H1 (cell line): ENCODE measurements at regions not wholly inside any gene's neighbourhood (a gene's known extent, or its start where the extent isn't known, plus 50 kb on each side); places are given as distances from the start of the nearest gene placed in this dataset.

ENCODE experiments used
- CTCF ChIA-PET: fragments of 300-600 bp; sonication (Branson Sonifier 250); formaldehyde crosslinking; loops from one replicate; lab custom pipeline; 2021; ENCODE audit not compliant: partially characterized antibody; lab: Charles Lee
- POLR2A ChIA-PET: fragments of 300-600 bp; sonication (Branson Sonifier 250); formaldehyde crosslinking; loops from one replicate; lab custom pipeline; 2021; ENCODE audit warnings: inconsistent platforms; ENCODE audit not compliant: partially characterized antibody; lab: Charles Lee
- DNase-seq, 2 experiments: peaks; one replicate each; pipeline versions ENCODE4 v3.0.0 to v3.0.0-alpha.2; 2010 to 2022; ENCODE audit warnings: low spot score in 2 of 2, low read depth in 1 of 2, mixed read lengths in 1 of 2
- FAIRE-seq: peaks from 2 replicates; lab custom pipeline; 2011; peaks lifted over from hg19 to GRCh38; lab: Jason Lieb, UNC
- H2AFZ ChIP-seq: 2 replicates; pipeline ENCODE4 v1.8.1; 2012; ENCODE audit warnings: low read length, inconsistent platforms
- H2AK5ac ChIP-seq: 2 replicates; pipeline ENCODE4 v1.6.1; 2013; ENCODE audit warnings: low read depth, low read length
- H2BK120ac ChIP-seq: replicated peaks from 2 replicates; pipeline ENCODE3; 2013; ENCODE audit warnings: low read depth, low read length, inconsistent platforms
- H2BK12ac ChIP-seq: 2 replicates; pipeline ENCODE4 v1.6.1; 2013; ENCODE audit warnings: low read depth, low read length
- H2BK15ac ChIP-seq: 2 replicates; pipeline ENCODE4 v1.6.1; 2013; ENCODE audit warnings: low read length
- H2BK20ac ChIP-seq: 2 replicates; pipeline ENCODE4 v1.6.1; 2013; ENCODE audit warnings: low read length
- H2BK5ac ChIP-seq: 2 replicates; pipeline ENCODE4 v1.6.1; 2013; ENCODE audit warnings: low read depth, low read length
- H3K14ac ChIP-seq: 2 replicates; pipeline ENCODE4 v1.6.1; 2013; ENCODE audit warnings: inconsistent platforms; ENCODE audit not compliant: insufficient read length
- H3K18ac ChIP-seq: 2 replicates; pipeline ENCODE4 v1.6.1; 2013; ENCODE audit warnings: low read length; ENCODE audit errors: extremely low read depth
- H3K23ac ChIP-seq: 2 replicates; pipeline ENCODE4 v1.6.1; 2013; ENCODE audit warnings: inconsistent platforms; ENCODE audit not compliant: insufficient read length
- H3K23me2 ChIP-seq: 2 replicates; pipeline ENCODE4 v1.6.1; 2013; ENCODE audit warnings: low read depth, low read length
- H3K27ac ChIP-seq: 2 replicates; pipeline ENCODE4 v1.6.1; 2011; ENCODE audit warnings: low read depth, low read length, inconsistent platforms
- H3K27me3 ChIP-seq, 4 experiments: replicated peaks in 1 of 4; 1 replicate in 1 of 4; 2 replicates in 3 of 4; pipeline versions ENCODE4 v1.6.1 to v1.8.1; 2011 to 2013; ENCODE audit warnings: low read length in 3 of 4, mild to moderate bottlenecking in 3 of 4, inconsistent platforms in 2 of 4, mixed read lengths in 2 of 4, moderate library complexity in 1 of 4; ENCODE audit not compliant: control insufficient read depth in 3 of 4, insufficient read depth in 3 of 4; ENCODE audit errors: extremely low read depth in 1 of 4
- H3K36me3 ChIP-seq, 4 experiments: 2 replicates each; pipeline versions ENCODE4 v1.6.1 to v1.8.1; 2011 to 2013; ENCODE audit warnings: mild to moderate bottlenecking in 4 of 4, low read length in 3 of 4, moderate library complexity in 2 of 4, control low read depth in 1 of 4, inconsistent platforms in 1 of 4; ENCODE audit not compliant: insufficient read depth in 4 of 4, control insufficient read depth in 2 of 4
- H3K4ac ChIP-seq: replicated peaks from 2 replicates; pipeline ENCODE3; 2013; ENCODE audit warnings: low read length, low read depth, mixed read lengths, inconsistent platforms; ENCODE audit not compliant: insufficient read length
- H3K4me1 ChIP-seq, 4 experiments: replicated peaks in 1 of 4; 1 replicate in 1 of 4; 2 replicates in 3 of 4; pipeline versions ENCODE4 v1.6.1 to v1.8.1; 2011 to 2013; ENCODE audit warnings: low read length in 3 of 4, inconsistent platforms in 2 of 4, mixed read lengths in 1 of 4; ENCODE audit not compliant: insufficient read depth in 4 of 4, control insufficient read depth in 3 of 4
- H3K4me2 ChIP-seq, 2 experiments: 2 replicates each; pipeline versions ENCODE4 v1.6.1 to v1.8.1; 2011 to 2013; ENCODE audit warnings: low read depth in 2 of 2, low read length in 2 of 2, control low read depth in 1 of 2, inconsistent platforms in 1 of 2, mild to moderate bottlenecking in 1 of 2; ENCODE audit not compliant: insufficient read depth in 1 of 2
- H3K4me3 ChIP-seq, 4 experiments: fragments of 200-600, 300-600 bp in 1 of 4; sonication (generic), shearing (Covaris generic), sonication (Bioruptor Twin) in 1 of 4; 2 replicates each; pipeline versions ENCODE4 v1.5.1 to v1.8.1; 2011 to 2016; ENCODE audit warnings: low read length in 4 of 4, low read depth in 3 of 4, control low read depth in 2 of 4, inconsistent platforms in 2 of 4, mild to moderate bottlenecking in 2 of 4, mixed read lengths in 1 of 4, moderate library complexity in 1 of 4; ENCODE audit not compliant: insufficient read depth in 2 of 4; ENCODE audit errors: extremely low read depth in 1 of 4
- H3K56ac ChIP-seq: replicated peaks from 2 replicates; pipeline ENCODE3; 2013; ENCODE audit warnings: low read depth, mild to moderate bottlenecking, mixed read lengths, low read length, inconsistent platforms; ENCODE audit not compliant: insufficient read length
- H3K79me1 ChIP-seq: 2 replicates; pipeline ENCODE4 v1.6.1; 2013; ENCODE audit warnings: low read depth, low read length, control low read depth
- H3K79me2 ChIP-seq, 2 experiments: 2 replicates each; pipeline versions ENCODE4 v1.6.1 to v1.8.1; 2012 to 2013; ENCODE audit warnings: low read length in 2 of 2, mild to moderate bottlenecking in 2 of 2, inconsistent platforms in 1 of 2; ENCODE audit not compliant: insufficient read depth in 2 of 2, control insufficient read depth in 1 of 2
- H3K9ac ChIP-seq, 4 experiments: replicated peaks in 1 of 4; 1 replicate in 1 of 4; 2 replicates in 3 of 4; pipeline versions ENCODE4 v1.6.1 to v1.8.1; 2011 to 2013; ENCODE audit warnings: low read depth in 3 of 4, low read length in 3 of 4, control low read depth in 2 of 4, mild to moderate bottlenecking in 2 of 4, moderate library complexity in 2 of 4, inconsistent platforms in 1 of 4; ENCODE audit errors: extremely low read depth in 1 of 4
- H3K9me3 ChIP-seq, 2 experiments: 2 replicates each; pipeline versions ENCODE4 v1.6.1 to v1.8.1; 2012 to 2013; ENCODE audit warnings: mild to moderate bottlenecking in 2 of 2, moderate library complexity in 2 of 2, control low read depth in 1 of 2, inconsistent platforms in 1 of 2, low read depth in 1 of 2, low read length in 1 of 2, mixed read lengths in 1 of 2; ENCODE audit not compliant: insufficient read depth in 2 of 2
- H4K20me1 ChIP-seq, 2 experiments: replicated peaks in 1 of 2; 2 replicates each; pipeline versions ENCODE3 to v1.8.1; 2011 to 2013; ENCODE audit warnings: inconsistent platforms in 2 of 2, low read length in 2 of 2, mild to moderate bottlenecking in 1 of 2; ENCODE audit not compliant: insufficient read depth in 2 of 2, control insufficient read depth in 1 of 2
- H4K5ac ChIP-seq: 2 replicates; pipeline ENCODE4 v1.6.1; 2013; ENCODE audit warnings: low read length, low read depth, mixed read lengths, inconsistent platforms; ENCODE audit not compliant: insufficient read length
- H4K8ac ChIP-seq: 2 replicates; pipeline ENCODE4 v1.8.0; 2013; ENCODE audit warnings: mild to moderate bottlenecking, moderate library complexity, low read length, inconsistent platforms; ENCODE audit not compliant: insufficient read depth; ENCODE audit errors: extremely low read depth
- H4K91ac ChIP-seq: replicated peaks from 2 replicates; pipeline ENCODE3; 2013; ENCODE audit warnings: low read length, mixed read lengths, inconsistent platforms; ENCODE audit not compliant: insufficient read length
- BACH1 ChIP-seq: IDR thresholded peaks from 2 replicates; pipeline ENCODE4 v1.6.1; 2012; ENCODE audit warnings: low read length, improper control_type of control experiment
- CHD2 ChIP-seq: IDR thresholded peaks from 2 replicates; pipeline ENCODE4 v1.6.1; 2012; ENCODE audit warnings: low read length, improper control_type of control experiment
- EZH2 ChIP-seq: fragments of 200-600 bp; sonication (generic); IDR thresholded peaks from 2 replicates; pipeline ENCODE4 v1.7.1; 2012; ENCODE audit warnings: low read depth, mild to moderate bottlenecking, moderate library complexity, low read length, inconsistent platforms; ENCODE audit not compliant: severe bottlenecking
- FOSL1 ChIP-seq: IDR thresholded peaks from 2 replicates; pipeline ENCODE4 v1.6.1; 2011; ENCODE audit warnings: mild to moderate bottlenecking, low read depth, low read length, moderate library complexity; ENCODE audit not compliant: insufficient read depth
- KDM1A ChIP-seq: fragments of 200-600, 300-600 bp; sonication (generic); IDR thresholded peaks from 2 replicates; pipeline ENCODE4 v1.7.1; 2016; ENCODE audit warnings: mild to moderate bottlenecking, low read length, borderline replicate concordance
- POLR2A ChIP-seq, 2 experiments: IDR thresholded peaks; 1 replicate in 1 of 2; 2 replicates in 1 of 2; pipeline ENCODE4 v1.6.1; 2011; ENCODE audit warnings: low read depth in 2 of 2, low read length in 2 of 2, mild to moderate bottlenecking in 2 of 2; ENCODE audit errors: control extremely low read depth in 1 of 2
- RNF2 ChIP-seq: fragments of 200-900, 300-1000 bp; sonication (generic); IDR thresholded peaks from 2 replicates; pipeline ENCODE4 v1.7.1; 2016; ENCODE audit warnings: borderline replicate concordance, low read depth, mild to moderate bottlenecking, antibody characterized with exemption, low read length; ENCODE audit not compliant: poor library complexity, severe bottlenecking; ENCODE audit errors: missing control alignments
- SAP30 ChIP-seq: fragments of 300-600 bp; sonication (generic); IDR thresholded peaks from 2 replicates; pipeline ENCODE4 v1.7.1; 2012; ENCODE audit warnings: low read length, moderate library complexity, mild to moderate bottlenecking, inconsistent platforms; ENCODE audit not compliant: insufficient read depth, insufficient replicate concordance
- SIN3A ChIP-seq, 2 experiments: IDR thresholded peaks in 1 of 2; conservative IDR thresholded peaks in 1 of 2; 2 replicates each; pipeline ENCODE4 v1.6.1; 2011 to 2012; ENCODE audit warnings: low read length in 2 of 2, improper control_type of control experiment in 1 of 2, low read depth in 1 of 2, mild to moderate bottlenecking in 1 of 2
- SUZ12 ChIP-seq: fragments of 200-600 bp; sonication (generic); IDR thresholded peaks from 2 replicates; pipeline ENCODE4 v1.6.1; 2012; ENCODE audit warnings: mild to moderate bottlenecking, inconsistent platforms, low read length, moderate library complexity, mixed read lengths
- YY1 ChIP-seq: IDR thresholded peaks from 2 replicates; pipeline ENCODE4 v1.6.1; 2011; ENCODE audit warnings: low read depth, mild to moderate bottlenecking, low read length
- WGBS, 2 experiments: shearing (Covaris generic) in 1 of 2; methylation state at CpG; one replicate each; pipeline versions ENCODE4 v1.1.6 to v1.1.7; 2013 to 2015; ENCODE audit warnings: low lambda C conversion rate in 2 of 2, mixed read lengths in 2 of 2, inconsistent platforms in 1 of 2, low coverage in 1 of 2, missing lambda C conversion rate in 1 of 2; ENCODE audit not compliant: insufficient replicate concordance in 2 of 2, insufficient coverage in 1 of 2, insufficient read length in 1 of 2; ENCODE audit errors: extremely low coverage in 1 of 2, missing lambda C conversion rate in 1 of 2; 5-methylcytosine and 5-hydroxymethylcytosine counted together
- TF ChIP-seq, protein P1 (sequence below): IDR thresholded peaks from 2 replicates; pipeline ENCODE4 v1.6.1; 2012; ENCODE audit warnings: inconsistent platforms

DNA sequence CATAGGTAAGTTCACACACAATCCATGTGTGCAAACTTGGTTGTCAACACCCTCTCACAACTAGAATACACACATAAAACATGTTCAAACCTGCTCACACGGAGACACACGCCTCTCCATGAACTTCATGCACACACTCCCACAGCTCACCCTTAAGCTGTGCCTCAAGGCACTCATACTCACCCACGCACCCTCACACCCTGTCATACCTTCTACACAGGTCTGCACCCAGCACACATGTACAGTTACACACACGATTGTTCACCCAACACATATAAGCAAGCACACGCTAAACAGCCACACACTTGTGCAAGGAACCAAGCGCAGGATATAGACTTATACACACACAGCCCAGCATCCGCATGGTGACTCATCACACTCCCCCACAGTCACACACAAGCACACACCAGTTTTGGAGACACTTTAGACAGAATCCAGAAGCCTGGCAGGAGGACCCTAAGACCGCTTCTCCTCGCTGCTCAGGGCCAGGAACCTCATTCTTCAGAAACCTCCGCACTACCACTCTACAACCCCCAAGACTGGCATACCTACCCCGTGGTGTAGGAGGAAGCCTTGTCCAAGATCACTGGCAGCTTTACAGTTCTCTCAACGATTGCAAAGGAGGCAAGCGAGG, 58.7 kb upstream of the ZC3H12A start:
- CTCF ChIA-PET, result interaction anchor here (0.6 to 1.5 kb wide), 4 partner anchors 12 to 766 kb away, joined by 3 read pairs; no protein-coding TSS in a partner anchor
- TF ChIP-seq KDM1A (no peak), SUZ12 (no peak), EZH2 (no peak), CHD2 (no peak), RNF2 (no peak), YY1 (no peak), POLR2A (IDR thresholded peaks at IDR 0.05; ENCODE audit: control extremely low read depth in 1 of 2, low read depth in 2 of 2, low read length in 2 of 2) (no peak), FOSL1 (no peak), SIN3A (conservative IDR thresholded peaks at IDR 0.05 in 1 of 2, IDR thresholded peaks at IDR 0.05 in 1 of 2; ENCODE audit: low read depth in 1 of 2, low read length in 2 of 2) (no peak), BACH1 (no peak), SAP30 (no peak)
- TF ChIP-seq, protein P1, sequence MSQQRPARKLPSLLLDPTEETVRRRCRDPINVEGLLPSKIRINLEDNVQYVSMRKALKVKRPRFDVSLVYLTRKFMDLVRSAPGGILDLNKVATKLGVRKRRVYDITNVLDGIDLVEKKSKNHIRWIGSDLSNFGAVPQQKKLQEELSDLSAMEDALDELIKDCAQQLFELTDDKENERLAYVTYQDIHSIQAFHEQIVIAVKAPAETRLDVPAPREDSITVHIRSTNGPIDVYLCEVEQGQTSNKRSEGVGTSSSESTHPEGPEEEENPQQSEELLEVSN, result no peak

More for the DNA sequence above, 58.7 kb upstream of the ZC3H12A start:
- POLR2A ChIA-PET, result interaction anchor here (1.7 kb wide), 1 partner anchor 15 kb away, joined by 3 read pairs; no protein-coding TSS in a partner anchor
- H4K20me1 ChIP-seq, result peaks cover 0 to 3% of the 10 kb centered on the region in 2 experiments
- no peak overlapping the region for H2BK120ac ChIP-seq
- H3K4ac ChIP-seq, result no peak overlapping the region
- FAIRE-seq, result no peak
- H3K27ac ChIP-seq, result no peak overlapping the region
- no peaks in the 10 kb centered on the region for H3K79me2 ChIP-seq
- H3K23me2 ChIP-seq, result no peaks in the 10 kb centered on the region
- no peak overlapping the region for H2BK20ac ChIP-seq
- no peak overlapping the region for H3K4me2 ChIP-seq
- no peak overlapping the region for H3K9ac ChIP-seq
- H3K79me1 ChIP-seq, result no peaks in the 10 kb centered on the region
- no peak overlapping the region for H4K8ac ChIP-seq
- H3K27me3 ChIP-seq, result no peaks in the 10 kb centered on the region
- H3K18ac ChIP-seq, result no peak overlapping the region
- H3K36me3 ChIP-seq, result no peaks in the 10 kb centered on the region
- no peak for DNase-seq
- H2AK5ac ChIP-seq, result no peak overlapping the region
- no peak overlapping the region for H3K56ac ChIP-seq
- no peak overlapping the region for H3K14ac ChIP-seq
- H3K4me1 ChIP-seq, result no peaks in the 10 kb centered on the region; a peak in 3 of 7 replicates
- H4K91ac ChIP-seq, result no peak overlapping the region
- no peak overlapping the region for H3K23ac ChIP-seq
- H4K5ac ChIP-seq, result no peak overlapping the region
- H2BK15ac ChIP-seq, result no peak overlapping the region
- H3K9me3 ChIP-seq, result peaks cover 4 to 5% of the 10 kb centered on the region in 2 experiments; a peak in 1 of 4 replicates
- H2AFZ ChIP-seq, result no peak overlapping the region
- H2BK5ac ChIP-seq, result no peak overlapping the region
- 92% methylated on average over 13 of the region's 13 CpGs; no CpG with 5 or more reads in 1 of the 2 experiments for WGBS, 2 experiments
- H2BK12ac ChIP-seq, result no peak overlapping the region
- H3K4me3 ChIP-seq, result no peak overlapping the region
